ENCODE measurements at regions not wholly inside any gene's neighbourhood (a gene's known extent, or its start where the extent isn't known, plus 50 kb on each side); places are given as distances from the start of the nearest gene placed in this dataset.

DNA sequence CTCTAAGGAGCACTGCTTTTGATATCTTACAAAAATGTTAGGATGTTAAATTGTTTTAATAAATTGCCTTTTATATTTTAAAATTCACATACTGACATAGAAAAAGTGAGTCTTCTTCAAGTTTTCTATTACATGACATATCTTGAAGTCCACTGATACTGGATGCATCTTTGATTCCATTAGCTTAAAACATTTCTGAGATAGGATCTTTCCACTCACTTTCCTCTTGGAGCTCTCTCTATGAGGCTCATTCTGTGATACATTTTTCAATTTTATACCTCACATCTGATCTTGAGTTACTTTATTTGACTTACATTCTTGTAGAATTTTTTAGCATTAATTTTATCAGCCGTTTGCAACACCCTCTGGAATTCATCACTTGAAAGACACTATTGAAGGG is 86.8 kb upstream of the NOL4 start:
- 2% methylated on average over 1 of the region's 1 CpG for whole genome bisulfite sequencing (ENCODE audit: low lambda C conversion rate)
- H3K4me1 ChIP-seq (ENCODE audit: insufficient read depth, low read length): no peaks in the 10 kb centered on the region
- H3K27ac ChIP-seq (ENCODE audit: extremely low read length, insufficient read depth, low read length): no peak overlapping the region
- no peak overlapping the region for H3K4me3 ChIP-seq (replicated peaks in 1 of 3; ENCODE audit: insufficient read depth in 1 of 3, low read depth in 2 of 3, low read length in 3 of 3)
- no peaks in the 10 kb centered on the region for H3K79me2 ChIP-seq (ENCODE audit: insufficient read depth, low read length)
- no peaks in the 10 kb centered on the region for H3K36me3 ChIP-seq (replicated peaks in 1 of 2; ENCODE audit: control insufficient read depth in 1 of 2, insufficient read depth in 2 of 2, low read length in 2 of 2)
- H3K9me3 ChIP-seq (ENCODE audit: low read length): no peaks in the 10 kb centered on the region
- H2AFZ ChIP-seq (ENCODE audit: low read length): no peak overlapping the region
- BruUV-seq (replicated peaks): no TSS peak
- ChIA-PET CTCF (ENCODE audit: low intra/inter-chr PET ratio, low total read pairs) (no interaction called here), POLR2A (no interaction called here)
- ATAC-seq (no peak), DNase-seq (ENCODE audit: low spot score) (no peak), FAIRE-seq (no peak)
- no peak overlapping the region for H3K9ac ChIP-seq (ENCODE audit: insufficient read depth, low read depth, low read length)
- in situ Hi-C loops (cut with HindIII; ENCODE audit: extremely low pct_ligation_motif_present, low pct_unique_long_range_greater_than_20kb): loop anchor here (25.0 kb wide), 1 partner anchor 474 kb away; no protein-coding TSS in a partner anchor
- intact Hi-C loops (cut with micrococcal nuclease; ENCODE audit: unreplicated experiment): no loop called here
- no peak overlapping the region for H3K4me2 ChIP-seq (ENCODE audit: low read depth, low read length)
- no peaks in the 10 kb centered on the region for H3K27me3 ChIP-seq (ENCODE audit: control insufficient read depth in 1 of 2, insufficient read depth in 2 of 2, low read length in 2 of 2)
- TF ChIP-seq TOPORS (CRISPR knock-in tag; IDR thresholded peaks at IDR 0.05) (no peak), ATF7 (IDR thresholded peaks at IDR 0.05) (no peak), ATF7 (CRISPR knock-in tag; IDR thresholded peaks at IDR 0.05) (no peak), RARA (CRISPR knock-in tag; IDR thresholded peaks at IDR 0.05) (no peak), TP53 (CRISPR knock-in tag; conservative IDR thresholded peaks at IDR 0.05) (no peak), SIN3B (IDR thresholded peaks at IDR 0.05; ENCODE audit: low read length) (no peak), ZNF691 (CRISPR knock-in tag; IDR thresholded peaks at IDR 0.05; ENCODE audit: borderline replicate concordance, low read depth) (no peak), MXD1 (CRISPR knock-in tag; IDR thresholded peaks at IDR 0.05) (no peak), ZNF841 (CRISPR knock-in tag; IDR thresholded peaks at IDR 0.05; ENCODE audit: borderline replicate concordance) (no peak), FLYWCH1 (CRISPR knock-in tag; IDR thresholded peaks at IDR 0.05) (no peak), TAF1 (CRISPR knock-in tag; IDR thresholded peaks at IDR 0.05) (no peak), HHEX (CRISPR knock-in tag; IDR thresholded peaks at IDR 0.05) (no peak), PAX8 (CRISPR knock-in tag; IDR thresholded peaks at IDR 0.05; ENCODE audit: borderline replicate concordance) (no peak), CREB3 (CRISPR knock-in tag; IDR thresholded peaks at IDR 0.05) (no peak), ZBTB34 (CRISPR knock-in tag; IDR thresholded peaks at IDR 0.05) (no peak), ZSCAN22 (CRISPR knock-in tag; IDR thresholded peaks at IDR 0.05) (no peak)
- TF ChIP-seq, protein P1, sequence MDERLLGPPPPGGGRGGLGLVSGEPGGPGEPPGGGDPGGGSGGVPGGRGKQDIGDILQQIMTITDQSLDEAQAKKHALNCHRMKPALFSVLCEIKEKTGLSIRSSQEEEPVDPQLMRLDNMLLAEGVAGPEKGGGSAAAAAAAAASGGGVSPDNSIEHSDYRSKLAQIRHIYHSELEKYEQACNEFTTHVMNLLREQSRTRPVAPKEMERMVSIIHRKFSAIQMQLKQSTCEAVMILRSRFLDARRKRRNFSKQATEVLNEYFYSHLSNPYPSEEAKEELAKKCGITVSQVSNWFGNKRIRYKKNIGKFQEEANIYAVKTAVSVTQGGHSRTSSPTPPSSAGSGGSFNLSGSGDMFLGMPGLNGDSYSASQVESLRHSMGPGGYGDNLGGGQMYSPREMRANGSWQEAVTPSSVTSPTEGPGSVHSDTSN (CRISPR knock-in tag; IDR thresholded peaks at IDR 0.05): no peak
- TF ChIP-seq, protein P2, sequence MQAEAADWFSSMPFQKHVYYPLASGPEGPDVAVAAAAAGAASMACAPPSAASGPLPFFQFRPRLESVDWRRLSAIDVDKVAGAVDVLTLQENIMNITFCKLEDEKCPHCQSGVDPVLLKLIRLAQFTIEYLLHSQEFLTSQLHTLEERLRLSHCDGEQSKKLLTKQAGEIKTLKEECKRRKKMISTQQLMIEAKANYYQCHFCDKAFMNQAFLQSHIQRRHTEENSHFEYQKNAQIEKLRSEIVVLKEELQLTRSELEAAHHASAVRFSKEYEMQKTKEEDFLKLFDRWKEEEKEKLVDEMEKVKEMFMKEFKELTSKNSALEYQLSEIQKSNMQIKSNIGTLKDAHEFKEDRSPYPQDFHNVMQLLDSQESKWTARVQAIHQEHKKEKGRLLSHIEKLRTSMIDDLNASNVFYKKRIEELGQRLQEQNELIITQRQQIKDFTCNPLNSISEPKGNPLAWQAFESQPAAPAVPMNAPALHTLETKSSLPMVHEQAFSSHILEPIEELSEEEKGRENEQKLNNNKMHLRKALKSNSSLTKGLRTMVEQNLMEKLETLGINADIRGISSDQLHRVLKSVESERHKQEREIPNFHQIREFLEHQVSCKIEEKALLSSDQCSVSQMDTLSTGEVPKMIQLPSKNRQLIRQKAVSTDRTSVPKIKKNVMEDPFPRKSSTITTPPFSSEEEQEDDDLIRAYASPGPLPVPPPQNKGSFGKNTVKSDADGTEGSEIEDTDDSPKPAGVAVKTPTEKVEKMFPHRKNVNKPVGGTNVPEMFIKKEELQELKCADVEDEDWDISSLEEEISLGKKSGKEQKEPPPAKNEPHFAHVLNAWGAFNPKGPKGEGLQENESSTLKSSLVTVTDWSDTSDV (CRISPR knock-in tag; IDR thresholded peaks at IDR 0.05): no peak
- H4K20me1 ChIP-seq (ENCODE audit: insufficient read depth, low read length): no peaks in the 10 kb centered on the region
